HCT116 (cell line): ENCODE measurements at regions not wholly inside any gene's neighbourhood (a gene's known extent, or its start where the extent isn't known, plus 50 kb on each side); places are given as distances from the start of the nearest gene placed in this dataset.

Experiments
- ATAC-seq: fragments of 200-7000 bp; cut with Tn5 transposase; 2 replicates; pipeline ENCODE4 v1.9.1; 2020; ENCODE audit warnings: mild to moderate bottlenecking, moderate library complexity
- BruUV-seq: library from RNA; stranded (reverse); fragments of 400-500 nt; replicated peaks from 2 replicates; lab custom pipeline; 2021; lab: Mats Ljungman, UMichigan
- CTCF ChIA-PET: fragments of 300-600 bp; sonication (Branson Sonifier 250); formaldehyde crosslinking; loops from one replicate; lab custom pipeline; 2021; ENCODE audit warnings: antibody characterized with exemption; lab: Charles Lee
- POLR2A ChIA-PET: fragments of 300-600, 350-600 bp; sonication (Branson Sonifier 250); formaldehyde crosslinking; loops from one replicate; lab custom pipeline; 2021; ENCODE audit warnings: antibody characterized with exemption; lab: Charles Lee
- RAD21 ChIA-PET, 2 experiments: fragments of 300-600 bp; sonication (Branson Sonifier 250); formaldehyde crosslinking; loops; one replicate each; lab custom pipeline; 2023; ENCODE audit warnings: low total read pairs in 2 of 2; ENCODE audit not compliant: uncharacterized antibody in 2 of 2, unreplicated experiment in 2 of 2, low non-redundant PET in 1 of 2; lab: Charles Lee
- DNase-seq: peaks from one replicate; pipeline ENCODE4 v3.0.0-alpha.2; 2010; ENCODE audit warnings: low read depth, low spot score
- H2AFZ ChIP-seq: fragments of 200-600 bp; shearing (Covaris generic), sonication (generic); 2 replicates; pipeline ENCODE4 v1.6.1; 2017; ENCODE audit warnings: low read depth, mixed run types, mixed read lengths, antibody characterized with exemption, low read length; ENCODE audit not compliant: poor library complexity, severe bottlenecking
- H3K27ac ChIP-seq: 2 replicates; pipeline ENCODE4 v1.5.1; 2012; ENCODE audit warnings: low read depth, low read length
- H3K27me3 ChIP-seq: fragments of 200-600 bp; sonication (generic); 2 replicates; pipeline ENCODE4 v1.6.1; 2016; ENCODE audit warnings: mixed run types, low read length, mixed read lengths; ENCODE audit not compliant: insufficient read depth
- H3K36me3 ChIP-seq, 2 experiments: fragments of 200-500 bp in 1 of 2; fragments of 200-600 bp in 1 of 2; sonication (Bioruptor generic) in 1 of 2; sonication (generic) in 1 of 2; 2 replicates each; pipeline versions ENCODE4 v1.5.1 to v1.6.1; 2014 to 2016; ENCODE audit warnings: low read length in 2 of 2, inconsistent platforms in 1 of 2, mixed read lengths in 1 of 2, mixed run types in 1 of 2; ENCODE audit not compliant: insufficient read depth in 2 of 2, control insufficient read depth in 1 of 2
- H3K4me1 ChIP-seq, 2 experiments: fragments of 200-600 bp in 1 of 2; sonication (generic) in 1 of 2; 2 replicates each; pipeline versions ENCODE4 v1.5.1 to v1.6.1; 2012 to 2017; ENCODE audit warnings: low read length in 2 of 2, inconsistent platforms in 1 of 2, mild to moderate bottlenecking in 1 of 2, mixed read lengths in 1 of 2, mixed run types in 1 of 2, moderate library complexity in 1 of 2; ENCODE audit not compliant: insufficient read depth in 2 of 2, control insufficient read depth in 1 of 2
- H3K4me2 ChIP-seq: fragments of 200-600 bp; sonication (generic); 2 replicates; pipeline ENCODE4 v1.6.1; 2017; ENCODE audit warnings: mixed run types, low read length, mixed read lengths
- H3K4me3 ChIP-seq, 2 experiments: fragments of 200-600 bp in 1 of 2; sonication (generic) in 1 of 2; replicated peaks in 1 of 2; 2 replicates each; pipeline ENCODE4 v1.5.1; 2011 to 2016; ENCODE audit warnings: low read length in 2 of 2, control low read depth in 1 of 2, low read depth in 1 of 2, mild to moderate bottlenecking in 1 of 2, mixed read lengths in 1 of 2, mixed run types in 1 of 2
- H3K79me2 ChIP-seq: fragments of 200-600 bp; sonication (generic); 2 replicates; pipeline ENCODE4 v1.6.1; 2017; ENCODE audit warnings: mild to moderate bottlenecking, mixed run types, low read length, moderate library complexity, mixed read lengths; ENCODE audit not compliant: insufficient read depth
- H3K9ac ChIP-seq: fragments of 200-600 bp; sonication (generic); 2 replicates; pipeline ENCODE4 v1.6.1; 2016; ENCODE audit warnings: low read length, mixed read lengths
- H3K9me2 ChIP-seq: fragments of 200-600 bp; sonication (generic), shearing (Covaris generic); 2 replicates; pipeline ENCODE4 v1.6.1; 2017; ENCODE audit warnings: mixed run types, mild to moderate bottlenecking, moderate library complexity; ENCODE audit not compliant: insufficient read depth
- H3K9me3 ChIP-seq, 2 experiments: fragments of 200-500 bp in 1 of 2; fragments of 200-600 bp in 1 of 2; sonication (Bioruptor generic) in 1 of 2; sonication (generic) in 1 of 2; 2 replicates each; pipeline ENCODE4 v1.6.1; 2014 to 2017; ENCODE audit warnings: low read length in 2 of 2, mixed read lengths in 2 of 2, inconsistent platforms in 1 of 2, low read depth in 1 of 2, mild to moderate bottlenecking in 1 of 2, mixed run types in 1 of 2, moderate library complexity in 1 of 2; ENCODE audit not compliant: control insufficient read depth in 1 of 2, insufficient read depth in 1 of 2
- H4K20me1 ChIP-seq: fragments of 200-600 bp; sonication (generic), shearing (Covaris generic); 2 replicates; pipeline ENCODE4 v1.6.1; 2017; ENCODE audit warnings: mixed run types, mild to moderate bottlenecking, moderate library complexity; ENCODE audit not compliant: insufficient read depth
- MAX ChIP-seq: IDR thresholded peaks from 2 replicates; pipeline ENCODE4 v1.6.1; 2012
- REST ChIP-seq: IDR thresholded peaks from 2 replicates; pipeline ENCODE4 v1.6.1; 2012; ENCODE audit warnings: low read depth
- SIN3A ChIP-seq: IDR thresholded peaks from 2 replicates; pipeline ENCODE4 v1.6.1; 2012; ENCODE audit warnings: low read depth
- TCF7L2 ChIP-seq: IDR thresholded peaks from 2 replicates; pipeline ENCODE4 v1.7.0; 2011; ENCODE audit warnings: borderline replicate concordance, inconsistent platforms; ENCODE audit not compliant: insufficient read depth, insufficient read length; ENCODE audit errors: extremely low read depth
- ZNF274 ChIP-seq: fragments of 200-500 bp; sonication (Bioruptor generic); IDR thresholded peaks from 2 replicates; pipeline ENCODE4 v1.6.1; 2014; ENCODE audit warnings: mild to moderate bottlenecking, low read depth, low read length, inconsistent platforms
- intact Hi-C: fragments of 100-400 bp; cut with micrococcal nuclease; formaldehyde crosslinking; loops from 2 replicates; pipeline ENCODE4 v1.10.0; 2022

GRCh38 chr1:79791488-79792218 lies 785.1 kb upstream of the ADGRL4 start:
- Histone ChIP-seq H3K36me3 (no peaks in the 10 kb centered on the region), H3K9ac (no peak overlapping the region), H3K4me2 (no peak overlapping the region), H3K9me2 (0 out of 2 replicates have a peak, but pooled peaks cover 3% of the 10 kb centered on the region), H2AFZ (no peak overlapping the region), H3K27me3 (no peaks in the 10 kb centered on the region), H3K27ac (no peak overlapping the region), H3K4me3 (no peak overlapping the region), H3K9me3 (no peaks in the 10 kb centered on the region), H3K79me2 (no peaks in the 10 kb centered on the region), H3K4me1 (no peaks in the 10 kb centered on the region), H4K20me1 (no peaks in the 10 kb centered on the region)
- TF ChIP-seq MAX (no peak), SIN3A (no peak), TCF7L2 (no peak), REST (no peak), ZNF274 (no peak)
- RAD21 ChIA-PET = no interaction called here
- intact Hi-C loops = no loop called here
- POLR2A ChIA-PET = no interaction called here
- CTCF ChIA-PET = no interaction called here
- DNase-seq (no peak), ATAC-seq (no peak)
- BruUV-seq = no TSS peak
